WI38 (cell line): ENCODE measurements at regions not wholly inside any gene's neighbourhood (a gene's known extent, or its start where the extent isn't known, plus 50 kb on each side); places are given as distances from the start of the nearest gene placed in this dataset.

ENCODE experiments used
- H3K4me3 ChIP-seq: 2 replicates; pipeline ENCODE4 v1.5.1; 2011; ENCODE audit warnings: low read depth, mild to moderate bottlenecking, control low read depth, low read length
- CTCF ChIP-seq: IDR thresholded peaks from 2 replicates; pipeline ENCODE4 v1.5.1; 2012; ENCODE audit warnings: low read depth, mild to moderate bottlenecking, control low read depth, low read length

GRCh38 chr4:100952590-100952989, 394.7 kb downstream of the PPP3CA start:
- no peak overlapping the region for H3K4me3 ChIP-seq
- TF ChIP-seq CTCF, result no peak

- H3K4me3 ChIP-seq, result no peak overlapping the region
- TF ChIP-seq CTCF, result no peak
Observed at GRCh38 chr4:100949350-100949935, 397.9 kb downstream of the PPP3CA start.

- no peak overlapping the region for H3K4me3 ChIP-seq
- no peak for TF ChIP-seq CTCF
Observed at GRCh38 chr4:100948911-100949310, 398.4 kb downstream of the PPP3CA start.

- no peak for TF ChIP-seq CTCF
Observed at GRCh38 chr4:100945789-100946188, 401.5 kb downstream of the PPP3CA start.

GRCh38 chr4:100938698-100939097, 408.6 kb downstream of the PPP3CA start:
- TF ChIP-seq CTCF, result no peak
- H3K4me3 ChIP-seq, result no peak overlapping the region

More at GRCh38 chr4:100945789-100946188, 401.5 kb downstream of the PPP3CA start:
- no peak overlapping the region for H3K4me3 ChIP-seq

- H3K4me3 ChIP-seq, result no peak overlapping the region
- TF ChIP-seq CTCF, result no peak
Observed at GRCh38 chr4:100936661-100937375, 410.5 kb downstream of the PPP3CA start.

GRCh38 chr4:100935090-100935489, 412.2 kb downstream of the PPP3CA start:
- TF ChIP-seq CTCF, result no peak

More at GRCh38 chr4:100935090-100935489, 412.2 kb downstream of the PPP3CA start:
- H3K4me3 ChIP-seq, result no peak overlapping the region
